SK-N-SH treated with all-trans-retinoic acid at 6 μM for 48 hours (cell line): ENCODE measurements at regions not wholly inside any gene's neighbourhood (a gene's known extent, or its start where the extent isn't known, plus 50 kb on each side); places are given as distances from the start of the nearest gene placed in this dataset.

Source experiments
- ATAC-seq: fragments of 200-7000 bp; cut with Tn5 transposase; 3 replicates; pipeline ENCODE4 v1.9.1; 2020; ENCODE audit warnings: mild to moderate bottlenecking, moderate library complexity
- ARNTL ChIP-seq: fragments of 450-650 bp; formaldehyde crosslinking; IDR thresholded peaks from 2 replicates; pipeline ENCODE4 v1.5.0; 2020; ENCODE audit warnings: low read depth, mild to moderate bottlenecking, moderate library complexity, borderline replicate concordance
- BACH2 ChIP-seq: fragments of 250-450 bp; sonication (Bioruptor Pico); IDR thresholded peaks from 2 replicates; pipeline ENCODE4 v1.9.0; 2021; ENCODE audit warnings: mild to moderate bottlenecking, borderline replicate concordance
- CSDC2 ChIP-seq: fragments of 250-450 bp; sonication (Bioruptor Pico); IDR thresholded peaks from 2 replicates; pipeline ENCODE4 v1.5.0; 2020; ENCODE audit warnings: mild to moderate bottlenecking, moderate library complexity
- ESRRG ChIP-seq: fragments of 250-450 bp; sonication (Bioruptor Pico); IDR thresholded peaks from 2 replicates; pipeline ENCODE4 v1.6.1; 2021; ENCODE audit warnings: mild to moderate bottlenecking
- GLIS3 ChIP-seq: fragments of 250-450 bp; sonication (Bioruptor Pico); IDR thresholded peaks from 2 replicates; pipeline ENCODE4 v1.5.0; 2020; ENCODE audit warnings: mild to moderate bottlenecking, moderate library complexity
- ISL1 ChIP-seq: fragments of 250-450 bp; sonication (Bioruptor Pico); IDR thresholded peaks from 2 replicates; pipeline ENCODE4 v2.1.2; 2022; ENCODE audit warnings: mild to moderate bottlenecking, moderate library complexity
- OSR1 ChIP-seq: fragments of 250-450 bp; sonication (Bioruptor Pico); IDR thresholded peaks from 2 replicates; pipeline ENCODE4 v1.8.0; 2022; ENCODE audit warnings: moderate library complexity, mild to moderate bottlenecking, inconsistent platforms
- PPARA ChIP-seq: fragments of 250-450 bp; sonication (Bioruptor Pico); IDR thresholded peaks from 2 replicates; pipeline ENCODE4 v1.5.0; 2020; ENCODE audit warnings: mild to moderate bottlenecking, borderline replicate concordance
- RARB ChIP-seq: fragments of 250-450 bp; sonication (Bioruptor Pico); IDR thresholded peaks from 2 replicates; pipeline ENCODE4 v1.8.0; 2021; ENCODE audit warnings: mild to moderate bottlenecking, moderate library complexity
- SNAI2 ChIP-seq: fragments of 250-450 bp; sonication (Bioruptor Pico); IDR thresholded peaks from 2 replicates; pipeline ENCODE4 v1.5.0; 2020; ENCODE audit warnings: mild to moderate bottlenecking, moderate library complexity
- TCF4 ChIP-seq: fragments of 250-450 bp; sonication (Bioruptor Pico); IDR thresholded peaks from 2 replicates; pipeline ENCODE4 v1.8.0; 2021; ENCODE audit warnings: mild to moderate bottlenecking, moderate library complexity, borderline replicate concordance
- TOX ChIP-seq: fragments of 250-450 bp; sonication (Bioruptor Pico); IDR thresholded peaks from 2 replicates; pipeline ENCODE4 v1.8.0; 2021; ENCODE audit warnings: mild to moderate bottlenecking, moderate library complexity, borderline replicate concordance
- ZC3H10 ChIP-seq: fragments of 250-450 bp; sonication (Bioruptor Pico); IDR thresholded peaks from 2 replicates; pipeline ENCODE4 v1.5.1; 2021; ENCODE audit warnings: mild to moderate bottlenecking, moderate library complexity
- ZFP3 ChIP-seq: fragments of 250-450 bp; sonication (Bioruptor Pico); IDR thresholded peaks from 2 replicates; pipeline ENCODE4 v1.5.0; 2020; ENCODE audit warnings: mild to moderate bottlenecking, moderate library complexity
- ZFP30 ChIP-seq: fragments of 450-650 bp; formaldehyde crosslinking; IDR thresholded peaks from 2 replicates; pipeline ENCODE4 v1.5.0; 2022; ENCODE audit warnings: mild to moderate bottlenecking, moderate library complexity
- ZNF565 ChIP-seq: fragments of 450-650 bp; formaldehyde crosslinking; conservative IDR thresholded peaks from 2 replicates; pipeline ENCODE4 v1.5.0; 2020; ENCODE audit warnings: low read depth, mild to moderate bottlenecking, moderate library complexity
- ZNF70 ChIP-seq: fragments of 450-650 bp; formaldehyde crosslinking; IDR thresholded peaks from 2 replicates; pipeline ENCODE4 v1.5.0; 2020; ENCODE audit warnings: mild to moderate bottlenecking, moderate library complexity
- ZNF8 ChIP-seq: fragments of 450-650 bp; formaldehyde crosslinking; IDR thresholded peaks from 2 replicates; pipeline ENCODE4 v1.5.0; 2020; ENCODE audit warnings: mild to moderate bottlenecking, moderate library complexity
- TF ChIP-seq, protein P1 (sequence below): fragments of 250-450 bp; sonication (Bioruptor Pico); IDR thresholded peaks from 2 replicates; pipeline ENCODE4 v1.5.0; 2020; ENCODE audit warnings: mild to moderate bottlenecking, moderate library complexity
- TF ChIP-seq, protein P2 (sequence below): fragments of 250-450 bp; sonication (Bioruptor Pico); IDR thresholded peaks from 2 replicates; pipeline ENCODE4 v1.8.0; 2021; ENCODE audit warnings: low read depth, mild to moderate bottlenecking, moderate library complexity, borderline replicate concordance
- TF ChIP-seq, protein P3 (sequence below): fragments of 250-450 bp; sonication (Bioruptor Pico); IDR thresholded peaks from 2 replicates; pipeline ENCODE4 v1.5.1; 2021; ENCODE audit warnings: mild to moderate bottlenecking, moderate library complexity
- TF ChIP-seq, protein P4 (sequence below): fragments of 250-450 bp; sonication (Bioruptor Pico); IDR thresholded peaks from 2 replicates; pipeline ENCODE4 v1.5.1; 2020; ENCODE audit warnings: low read depth, mild to moderate bottlenecking, moderate library complexity
- TF ChIP-seq, protein P5 (sequence below): fragments of 250-450 bp; sonication (Bioruptor Pico); IDR thresholded peaks from 2 replicates; pipeline ENCODE4 v1.8.0; 2020; ENCODE audit warnings: mild to moderate bottlenecking, moderate library complexity, borderline replicate concordance

DNA sequence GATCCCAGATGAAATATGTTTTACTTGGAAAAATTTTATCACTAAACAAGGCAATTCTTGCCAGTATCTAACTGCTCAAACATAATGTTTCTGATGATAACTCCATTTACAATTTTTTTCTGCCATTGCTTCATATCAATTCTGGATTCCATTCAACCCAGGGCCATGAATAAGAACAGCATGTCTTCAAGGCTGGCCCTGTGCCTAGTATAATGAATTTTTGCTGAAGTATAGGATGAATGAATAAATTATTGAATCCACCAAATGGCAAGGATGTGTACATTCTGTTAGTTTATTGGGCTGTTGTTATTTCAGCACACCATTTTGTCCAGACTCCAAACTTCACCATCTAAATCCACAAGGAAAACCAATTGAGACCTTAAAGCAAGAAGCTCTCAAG, 414.7 kb downstream of the HS3ST3B1 start:
- no peak for TF ChIP-seq TOX (CRISPR knock-in tag)
- TF ChIP-seq ZC3H10 (CRISPR knock-in tag), result no peak
- TF ChIP-seq ZNF565 (CRISPR knock-in tag), result no peak
- no peak for TF ChIP-seq CSDC2 (CRISPR knock-in tag)
- TF ChIP-seq ARNTL (CRISPR knock-in tag), result no peak
- no peak for ATAC-seq

DNA sequence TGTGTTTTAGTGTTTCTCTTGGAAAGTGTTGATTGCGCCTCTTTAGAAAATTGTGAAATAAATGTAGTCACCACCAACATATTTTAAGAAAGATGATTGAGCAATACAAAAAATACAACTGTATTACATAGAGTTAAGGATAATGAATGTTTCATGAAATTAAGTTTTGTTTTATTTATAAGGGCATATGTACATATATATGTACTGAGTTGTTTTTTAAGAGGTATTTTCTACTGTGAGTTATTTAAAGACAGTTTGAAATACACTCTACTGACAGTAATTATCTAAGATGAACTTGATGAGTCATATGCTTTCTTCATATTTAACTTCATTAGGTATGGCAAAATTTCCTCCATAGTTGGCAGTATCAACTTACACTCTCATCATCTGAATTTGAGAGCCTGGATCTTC, 411.7 kb downstream of the HS3ST3B1 start:
- TF ChIP-seq, protein P1, sequence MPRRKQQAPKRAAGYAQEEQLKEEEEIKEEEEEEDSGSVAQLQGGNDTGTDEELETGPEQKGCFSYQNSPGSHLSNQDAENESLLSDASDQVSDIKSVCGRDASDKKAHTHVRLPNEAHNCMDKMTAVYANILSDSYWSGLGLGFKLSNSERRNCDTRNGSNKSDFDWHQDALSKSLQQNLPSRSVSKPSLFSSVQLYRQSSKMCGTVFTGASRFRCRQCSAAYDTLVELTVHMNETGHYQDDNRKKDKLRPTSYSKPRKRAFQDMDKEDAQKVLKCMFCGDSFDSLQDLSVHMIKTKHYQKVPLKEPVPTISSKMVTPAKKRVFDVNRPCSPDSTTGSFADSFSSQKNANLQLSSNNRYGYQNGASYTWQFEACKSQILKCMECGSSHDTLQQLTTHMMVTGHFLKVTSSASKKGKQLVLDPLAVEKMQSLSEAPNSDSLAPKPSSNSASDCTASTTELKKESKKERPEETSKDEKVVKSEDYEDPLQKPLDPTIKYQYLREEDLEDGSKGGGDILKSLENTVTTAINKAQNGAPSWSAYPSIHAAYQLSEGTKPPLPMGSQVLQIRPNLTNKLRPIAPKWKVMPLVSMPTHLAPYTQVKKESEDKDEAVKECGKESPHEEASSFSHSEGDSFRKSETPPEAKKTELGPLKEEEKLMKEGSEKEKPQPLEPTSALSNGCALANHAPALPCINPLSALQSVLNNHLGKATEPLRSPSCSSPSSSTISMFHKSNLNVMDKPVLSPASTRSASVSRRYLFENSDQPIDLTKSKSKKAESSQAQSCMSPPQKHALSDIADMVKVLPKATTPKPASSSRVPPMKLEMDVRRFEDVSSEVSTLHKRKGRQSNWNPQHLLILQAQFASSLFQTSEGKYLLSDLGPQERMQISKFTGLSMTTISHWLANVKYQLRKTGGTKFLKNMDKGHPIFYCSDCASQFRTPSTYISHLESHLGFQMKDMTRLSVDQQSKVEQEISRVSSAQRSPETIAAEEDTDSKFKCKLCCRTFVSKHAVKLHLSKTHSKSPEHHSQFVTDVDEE (CRISPR knock-in tag), result no peak
- no peak for ATAC-seq

DNA sequence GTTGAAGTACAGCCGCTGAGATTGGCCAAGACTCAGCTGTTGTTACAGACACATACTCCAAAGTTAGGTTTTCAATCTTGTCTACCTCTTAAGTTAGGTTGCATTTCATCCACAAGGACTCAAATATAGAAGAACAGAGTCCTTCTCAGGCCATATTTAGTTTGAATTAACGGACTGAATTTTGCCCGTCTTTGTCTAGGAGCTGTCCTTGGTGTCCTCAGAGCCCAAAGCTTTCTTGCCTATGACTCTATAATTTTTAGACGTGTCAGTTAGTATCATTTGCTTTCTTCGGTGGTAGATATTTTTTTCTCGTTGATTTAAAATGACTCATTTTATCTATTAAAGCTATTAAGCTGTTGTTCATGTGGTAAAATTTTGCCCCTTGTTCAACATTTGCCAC, 403.2 kb downstream of the HS3ST3B1 start:
- no peak for TF ChIP-seq ZFP30 (CRISPR knock-in tag)
- TF ChIP-seq, protein P2, sequence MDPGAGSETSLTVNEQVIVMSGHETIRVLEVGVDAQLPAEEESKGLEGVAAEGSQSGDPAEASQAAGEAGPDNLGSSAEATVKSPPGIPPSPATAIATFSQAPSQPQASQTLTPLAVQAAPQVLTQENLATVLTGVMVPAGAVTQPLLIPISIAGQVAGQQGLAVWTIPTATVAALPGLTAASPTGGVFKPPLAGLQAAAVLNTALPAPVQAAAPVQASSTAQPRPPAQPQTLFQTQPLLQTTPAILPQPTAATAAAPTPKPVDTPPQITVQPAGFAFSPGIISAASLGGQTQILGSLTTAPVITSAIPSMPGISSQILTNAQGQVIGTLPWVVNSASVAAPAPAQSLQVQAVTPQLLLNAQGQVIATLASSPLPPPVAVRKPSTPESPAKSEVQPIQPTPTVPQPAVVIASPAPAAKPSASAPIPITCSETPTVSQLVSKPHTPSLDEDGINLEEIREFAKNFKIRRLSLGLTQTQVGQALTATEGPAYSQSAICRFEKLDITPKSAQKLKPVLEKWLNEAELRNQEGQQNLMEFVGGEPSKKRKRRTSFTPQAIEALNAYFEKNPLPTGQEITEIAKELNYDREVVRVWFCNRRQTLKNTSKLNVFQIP (CRISPR knock-in tag), result no peak
- TF ChIP-seq ISL1 (CRISPR knock-in tag), result no peak
- no peak for TF ChIP-seq GLIS3 (CRISPR knock-in tag)
- TF ChIP-seq ZFP3 (CRISPR knock-in tag), result no peak
- TF ChIP-seq ESRRG (CRISPR knock-in tag), result no peak
- TF ChIP-seq ZNF8 (CRISPR knock-in tag), result no peak
- no peak for TF ChIP-seq ZNF70 (CRISPR knock-in tag)
- TF ChIP-seq OSR1 (CRISPR knock-in tag), result no peak
- TF ChIP-seq, protein P3, sequence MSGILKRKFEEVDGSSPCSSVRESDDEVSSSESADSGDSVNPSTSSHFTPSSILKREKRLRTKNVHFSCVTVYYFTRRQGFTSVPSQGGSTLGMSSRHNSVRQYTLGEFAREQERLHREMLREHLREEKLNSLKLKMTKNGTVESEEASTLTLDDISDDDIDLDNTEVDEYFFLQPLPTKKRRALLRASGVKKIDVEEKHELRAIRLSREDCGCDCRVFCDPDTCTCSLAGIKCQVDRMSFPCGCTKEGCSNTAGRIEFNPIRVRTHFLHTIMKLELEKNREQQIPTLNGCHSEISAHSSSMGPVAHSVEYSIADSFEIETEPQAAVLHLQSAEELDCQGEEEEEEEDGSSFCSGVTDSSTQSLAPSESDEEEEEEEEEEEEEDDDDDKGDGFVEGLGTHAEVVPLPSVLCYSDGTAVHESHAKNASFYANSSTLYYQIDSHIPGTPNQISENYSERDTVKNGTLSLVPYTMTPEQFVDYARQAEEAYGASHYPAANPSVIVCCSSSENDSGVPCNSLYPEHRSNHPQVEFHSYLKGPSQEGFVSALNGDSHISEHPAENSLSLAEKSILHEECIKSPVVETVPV (CRISPR knock-in tag), result no peak
- ATAC-seq, result no peak

DNA sequence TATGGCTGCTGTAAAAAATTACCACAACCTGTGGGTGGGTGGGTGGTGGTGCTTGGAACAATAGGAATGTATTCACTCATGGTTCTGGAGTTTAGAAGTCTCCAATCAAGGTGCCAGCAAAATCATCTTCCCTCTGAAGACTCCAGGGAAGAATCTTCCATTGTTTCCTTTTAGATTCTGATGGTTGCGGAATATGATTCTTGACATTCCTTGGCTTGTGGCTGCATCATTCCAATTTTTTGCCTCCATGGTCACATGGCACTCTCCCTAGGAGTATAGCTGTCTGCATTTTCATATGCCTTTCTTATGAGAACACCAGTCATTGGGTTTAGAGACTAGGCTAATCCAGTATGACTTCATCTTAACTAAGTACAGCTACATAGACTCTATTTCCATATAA, 401.0 kb downstream of the HS3ST3B1 start:
- no peak for ATAC-seq
- TF ChIP-seq SNAI2 (CRISPR knock-in tag) (no peak), PPARA (no peak), CSDC2 (CRISPR knock-in tag) (no peak), TCF4 (CRISPR knock-in tag) (no peak)

DNA sequence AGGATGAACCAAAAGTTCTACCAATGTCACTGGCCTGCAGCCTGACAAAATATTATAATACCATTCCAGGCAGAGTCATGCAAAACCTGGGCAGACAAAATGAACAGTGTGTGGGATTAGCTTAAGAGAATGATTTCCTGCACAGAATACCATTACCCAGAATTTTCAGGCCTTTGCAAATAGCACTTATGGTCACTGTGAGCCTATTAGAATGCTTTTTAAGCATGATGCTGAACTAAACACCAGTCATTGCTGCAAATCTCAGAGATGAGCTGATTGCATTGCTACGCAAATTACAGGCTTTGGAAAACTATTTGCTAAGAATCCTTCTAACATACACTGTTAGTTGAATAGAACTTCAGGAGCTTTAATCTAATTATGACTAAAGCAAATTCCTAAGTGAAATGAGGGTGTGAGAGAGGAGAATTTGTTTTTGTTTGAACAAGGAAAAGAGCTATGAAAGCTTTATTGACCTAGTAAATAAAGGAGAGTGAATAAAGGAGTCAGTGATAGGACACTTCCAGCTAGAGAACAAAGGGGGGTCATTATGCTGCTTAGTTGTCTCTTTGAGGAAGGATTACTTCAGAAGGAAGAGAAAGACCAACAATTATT, 398.8 kb downstream of the HS3ST3B1 start:
- no peak for ATAC-seq
- TF ChIP-seq BACH2 (CRISPR knock-in tag) (no peak), ZFP30 (CRISPR knock-in tag) (no peak), CSDC2 (CRISPR knock-in tag) (no peak), TCF4 (CRISPR knock-in tag) (no peak), ZNF565 (CRISPR knock-in tag) (no peak), GLIS3 (CRISPR knock-in tag) (no peak), RARB (CRISPR knock-in tag) (no peak), ZNF70 (CRISPR knock-in tag) (no peak)
- TF ChIP-seq, protein P2 (CRISPR knock-in tag), result no peak
- TF ChIP-seq, protein P4, sequence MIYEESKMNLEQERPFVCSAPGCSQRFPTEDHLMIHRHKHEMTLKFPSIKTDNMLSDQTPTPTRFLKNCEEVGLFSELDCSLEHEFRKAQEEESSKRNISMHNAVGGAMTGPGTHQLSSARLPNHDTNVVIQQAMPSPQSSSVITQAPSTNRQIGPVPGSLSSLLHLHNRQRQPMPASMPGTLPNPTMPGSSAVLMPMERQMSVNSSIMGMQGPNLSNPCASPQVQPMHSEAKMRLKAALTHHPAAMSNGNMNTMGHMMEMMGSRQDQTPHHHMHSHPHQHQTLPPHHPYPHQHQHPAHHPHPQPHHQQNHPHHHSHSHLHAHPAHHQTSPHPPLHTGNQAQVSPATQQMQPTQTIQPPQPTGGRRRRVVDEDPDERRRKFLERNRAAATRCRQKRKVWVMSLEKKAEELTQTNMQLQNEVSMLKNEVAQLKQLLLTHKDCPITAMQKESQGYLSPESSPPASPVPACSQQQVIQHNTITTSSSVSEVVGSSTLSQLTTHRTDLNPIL (CRISPR knock-in tag), result no peak
- TF ChIP-seq, protein P5, sequence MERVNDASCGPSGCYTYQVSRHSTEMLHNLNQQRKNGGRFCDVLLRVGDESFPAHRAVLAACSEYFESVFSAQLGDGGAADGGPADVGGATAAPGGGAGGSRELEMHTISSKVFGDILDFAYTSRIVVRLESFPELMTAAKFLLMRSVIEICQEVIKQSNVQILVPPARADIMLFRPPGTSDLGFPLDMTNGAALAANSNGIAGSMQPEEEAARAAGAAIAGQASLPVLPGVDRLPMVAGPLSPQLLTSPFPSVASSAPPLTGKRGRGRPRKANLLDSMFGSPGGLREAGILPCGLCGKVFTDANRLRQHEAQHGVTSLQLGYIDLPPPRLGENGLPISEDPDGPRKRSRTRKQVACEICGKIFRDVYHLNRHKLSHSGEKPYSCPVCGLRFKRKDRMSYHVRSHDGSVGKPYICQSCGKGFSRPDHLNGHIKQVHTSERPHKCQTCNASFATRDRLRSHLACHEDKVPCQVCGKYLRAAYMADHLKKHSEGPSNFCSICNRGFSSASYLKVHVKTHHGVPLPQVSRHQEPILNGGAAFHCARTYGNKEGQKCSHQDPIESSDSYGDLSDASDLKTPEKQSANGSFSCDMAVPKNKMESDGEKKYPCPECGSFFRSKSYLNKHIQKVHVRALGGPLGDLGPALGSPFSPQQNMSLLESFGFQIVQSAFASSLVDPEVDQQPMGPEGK, result no peak
- TF ChIP-seq, all 23 proteins: peak for 0
